HCT116 (cell line): ENCODE measurements at regions not wholly inside any gene's neighbourhood (a gene's known extent, or its start where the extent isn't known, plus 50 kb on each side); places are given as distances from the start of the nearest gene placed in this dataset.

ENCODE experiments used
- ATAC-seq: fragments of 200-7000 bp; cut with Tn5 transposase; 2 replicates; pipeline ENCODE4 v1.9.1; 2020; ENCODE audit warnings: mild to moderate bottlenecking, moderate library complexity
- BruUV-seq: library from RNA; stranded (reverse); fragments of 400-500 nt; replicated peaks from 2 replicates; lab custom pipeline; 2021; lab: Mats Ljungman, UMichigan
- CTCF ChIA-PET: fragments of 300-600 bp; sonication (Branson Sonifier 250); formaldehyde crosslinking; loops from one replicate; lab custom pipeline; 2021; ENCODE audit warnings: antibody characterized with exemption; lab: Charles Lee
- POLR2A ChIA-PET: fragments of 300-600, 350-600 bp; sonication (Branson Sonifier 250); formaldehyde crosslinking; loops from one replicate; lab custom pipeline; 2021; ENCODE audit warnings: antibody characterized with exemption; lab: Charles Lee
- RAD21 ChIA-PET, 2 experiments: fragments of 300-600 bp; sonication (Branson Sonifier 250); formaldehyde crosslinking; loops; one replicate each; lab custom pipeline; 2023; ENCODE audit warnings: low total read pairs in 2 of 2; ENCODE audit not compliant: uncharacterized antibody in 2 of 2, unreplicated experiment in 2 of 2, low non-redundant PET in 1 of 2; lab: Charles Lee
- DNase-seq: peaks from one replicate; pipeline ENCODE4 v3.0.0-alpha.2; 2010; ENCODE audit warnings: low read depth, low spot score
- H2AFZ ChIP-seq: fragments of 200-600 bp; shearing (Covaris generic), sonication (generic); 2 replicates; pipeline ENCODE4 v1.6.1; 2017; ENCODE audit warnings: low read depth, mixed run types, mixed read lengths, antibody characterized with exemption, low read length; ENCODE audit not compliant: poor library complexity, severe bottlenecking
- H3K27ac ChIP-seq: 2 replicates; pipeline ENCODE4 v1.5.1; 2012; ENCODE audit warnings: low read depth, low read length
- H3K27me3 ChIP-seq: fragments of 200-600 bp; sonication (generic); 2 replicates; pipeline ENCODE4 v1.6.1; 2016; ENCODE audit warnings: mixed run types, low read length, mixed read lengths; ENCODE audit not compliant: insufficient read depth
- H3K36me3 ChIP-seq, 2 experiments: fragments of 200-500 bp in 1 of 2; fragments of 200-600 bp in 1 of 2; sonication (Bioruptor generic) in 1 of 2; sonication (generic) in 1 of 2; 2 replicates each; pipeline versions ENCODE4 v1.5.1 to v1.6.1; 2014 to 2016; ENCODE audit warnings: low read length in 2 of 2, inconsistent platforms in 1 of 2, mixed read lengths in 1 of 2, mixed run types in 1 of 2; ENCODE audit not compliant: insufficient read depth in 2 of 2, control insufficient read depth in 1 of 2
- H3K4me1 ChIP-seq, 2 experiments: fragments of 200-600 bp in 1 of 2; sonication (generic) in 1 of 2; 2 replicates each; pipeline versions ENCODE4 v1.5.1 to v1.6.1; 2012 to 2017; ENCODE audit warnings: low read length in 2 of 2, inconsistent platforms in 1 of 2, mild to moderate bottlenecking in 1 of 2, mixed read lengths in 1 of 2, mixed run types in 1 of 2, moderate library complexity in 1 of 2; ENCODE audit not compliant: insufficient read depth in 2 of 2, control insufficient read depth in 1 of 2
- H3K4me2 ChIP-seq: fragments of 200-600 bp; sonication (generic); 2 replicates; pipeline ENCODE4 v1.6.1; 2017; ENCODE audit warnings: mixed run types, low read length, mixed read lengths
- H3K4me3 ChIP-seq, 2 experiments: fragments of 200-600 bp in 1 of 2; sonication (generic) in 1 of 2; replicated peaks in 1 of 2; 2 replicates each; pipeline ENCODE4 v1.5.1; 2011 to 2016; ENCODE audit warnings: low read length in 2 of 2, control low read depth in 1 of 2, low read depth in 1 of 2, mild to moderate bottlenecking in 1 of 2, mixed read lengths in 1 of 2, mixed run types in 1 of 2
- H3K79me2 ChIP-seq: fragments of 200-600 bp; sonication (generic); 2 replicates; pipeline ENCODE4 v1.6.1; 2017; ENCODE audit warnings: mild to moderate bottlenecking, mixed run types, low read length, moderate library complexity, mixed read lengths; ENCODE audit not compliant: insufficient read depth
- H3K9ac ChIP-seq: fragments of 200-600 bp; sonication (generic); 2 replicates; pipeline ENCODE4 v1.6.1; 2016; ENCODE audit warnings: low read length, mixed read lengths
- H3K9me2 ChIP-seq: fragments of 200-600 bp; sonication (generic), shearing (Covaris generic); 2 replicates; pipeline ENCODE4 v1.6.1; 2017; ENCODE audit warnings: mixed run types, mild to moderate bottlenecking, moderate library complexity; ENCODE audit not compliant: insufficient read depth
- H3K9me3 ChIP-seq, 2 experiments: fragments of 200-500 bp in 1 of 2; fragments of 200-600 bp in 1 of 2; sonication (Bioruptor generic) in 1 of 2; sonication (generic) in 1 of 2; 2 replicates each; pipeline ENCODE4 v1.6.1; 2014 to 2017; ENCODE audit warnings: low read length in 2 of 2, mixed read lengths in 2 of 2, inconsistent platforms in 1 of 2, low read depth in 1 of 2, mild to moderate bottlenecking in 1 of 2, mixed run types in 1 of 2, moderate library complexity in 1 of 2; ENCODE audit not compliant: control insufficient read depth in 1 of 2, insufficient read depth in 1 of 2
- H4K20me1 ChIP-seq: fragments of 200-600 bp; sonication (generic), shearing (Covaris generic); 2 replicates; pipeline ENCODE4 v1.6.1; 2017; ENCODE audit warnings: mixed run types, mild to moderate bottlenecking, moderate library complexity; ENCODE audit not compliant: insufficient read depth
- CEBPB ChIP-seq: IDR thresholded peaks from 2 replicates; pipeline ENCODE4 v1.6.1; 2012; ENCODE audit warnings: low read depth
- EGR1 ChIP-seq: IDR thresholded peaks from 2 replicates; pipeline ENCODE4 v1.6.1; 2012; ENCODE audit warnings: low read depth
- ELF1 ChIP-seq: IDR thresholded peaks from 2 replicates; pipeline ENCODE4 v1.6.1; 2012; ENCODE audit warnings: low read depth, borderline replicate concordance
- EZH2phosphoT487 ChIP-seq: fragments of 200-600 bp; IDR thresholded peaks from 2 replicates; pipeline ENCODE4 v1.6.1; 2018; ENCODE audit warnings: antibody characterized with exemption, borderline replicate concordance
- FOSL1 ChIP-seq: IDR thresholded peaks from 2 replicates; pipeline ENCODE4 v1.6.1; 2012; ENCODE audit warnings: low read depth
- JUND ChIP-seq: IDR thresholded peaks from 2 replicates; pipeline ENCODE4 v1.6.1; 2012
- POLR2AphosphoS5 ChIP-seq: IDR thresholded peaks from 2 replicates; pipeline ENCODE4 v1.6.1; 2011; ENCODE audit warnings: mild to moderate bottlenecking, low read depth, low read length, moderate library complexity
- SIN3A ChIP-seq: IDR thresholded peaks from 2 replicates; pipeline ENCODE4 v1.6.1; 2012; ENCODE audit warnings: low read depth
- SP1 ChIP-seq: IDR thresholded peaks from 2 replicates; pipeline ENCODE4 v1.6.1; 2012; ENCODE audit warnings: low read depth
- TCF7L2 ChIP-seq: IDR thresholded peaks from 2 replicates; pipeline ENCODE4 v1.7.0; 2011; ENCODE audit warnings: borderline replicate concordance, inconsistent platforms; ENCODE audit not compliant: insufficient read depth, insufficient read length; ENCODE audit errors: extremely low read depth
- ZFX ChIP-seq: fragments of 450-650 bp; IDR thresholded peaks from 2 replicates; pipeline ENCODE4 v1.6.1; 2017
- ZNF274 ChIP-seq: fragments of 200-500 bp; sonication (Bioruptor generic); IDR thresholded peaks from 2 replicates; pipeline ENCODE4 v1.6.1; 2014; ENCODE audit warnings: mild to moderate bottlenecking, low read depth, low read length, inconsistent platforms
- intact Hi-C: fragments of 100-400 bp; cut with micrococcal nuclease; formaldehyde crosslinking; loops from 2 replicates; pipeline ENCODE4 v1.10.0; 2022
- TF ChIP-seq, protein P1 (sequence below): IDR thresholded peaks from 2 replicates; pipeline ENCODE4 v1.6.1; 2012
- TF ChIP-seq, protein P2 (sequence below): IDR thresholded peaks from 2 replicates; pipeline ENCODE4 v1.6.1; 2011; ENCODE audit warnings: mild to moderate bottlenecking, low read length, moderate library complexity; ENCODE audit not compliant: insufficient replicate concordance; ENCODE audit errors: extremely low read depth
- TF ChIP-seq, protein P3 (sequence below): IDR thresholded peaks from 2 replicates; pipeline ENCODE4 v1.6.1; 2012; ENCODE audit warnings: low read depth

DNA sequence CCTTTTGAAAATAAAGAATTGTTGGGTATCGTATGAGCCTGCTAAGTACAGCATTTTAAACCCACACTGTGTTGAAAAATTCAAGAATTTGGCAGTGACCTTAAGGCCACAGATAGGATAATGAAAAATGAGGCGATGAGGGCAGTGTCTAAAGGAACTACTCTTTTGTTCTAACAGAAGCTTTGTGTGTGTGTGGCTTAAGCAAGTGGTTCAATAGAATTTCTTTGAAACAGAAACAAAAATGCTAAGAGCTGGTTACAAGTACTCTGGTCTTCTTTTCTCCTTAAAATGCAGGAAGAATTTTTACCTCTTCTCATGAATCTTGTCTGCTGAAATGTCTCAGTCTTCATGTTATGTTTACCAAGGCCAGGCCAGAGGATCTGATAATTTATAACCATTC is 279.5 kb downstream of the ZNF536 start:
- no peak overlapping the region for H3K4me2 ChIP-seq
- ChIA-PET POLR2A (no interaction called here), CTCF (no interaction called here), RAD21 (no interaction called here)
- peaks cover 16% of the 10 kb centered on the region; the same call in 1 of the 2 replicates for H3K27me3 ChIP-seq
- H3K27ac ChIP-seq, result no peak overlapping the region
- H3K4me3 ChIP-seq, result no peak overlapping the region
- DNase-seq (no peak), ATAC-seq (no peak)
- intact Hi-C loops, result loop anchor here (2.0 to 5.0 kb wide), 2 partner anchors 424 to 605 kb away; no protein-coding TSS in a partner anchor
- no peaks in the 10 kb centered on the region for H4K20me1 ChIP-seq
- no peak overlapping the region for H3K9ac ChIP-seq
- no peaks in the 10 kb centered on the region for H3K79me2 ChIP-seq
- TF ChIP-seq, protein P1, sequence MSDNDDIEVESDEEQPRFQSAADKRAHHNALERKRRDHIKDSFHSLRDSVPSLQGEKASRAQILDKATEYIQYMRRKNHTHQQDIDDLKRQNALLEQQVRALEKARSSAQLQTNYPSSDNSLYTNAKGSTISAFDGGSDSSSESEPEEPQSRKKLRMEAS, result no peak
- no peak for TF ChIP-seq SP1
- TF ChIP-seq EGR1, result no peak
- TF ChIP-seq, protein P2, sequence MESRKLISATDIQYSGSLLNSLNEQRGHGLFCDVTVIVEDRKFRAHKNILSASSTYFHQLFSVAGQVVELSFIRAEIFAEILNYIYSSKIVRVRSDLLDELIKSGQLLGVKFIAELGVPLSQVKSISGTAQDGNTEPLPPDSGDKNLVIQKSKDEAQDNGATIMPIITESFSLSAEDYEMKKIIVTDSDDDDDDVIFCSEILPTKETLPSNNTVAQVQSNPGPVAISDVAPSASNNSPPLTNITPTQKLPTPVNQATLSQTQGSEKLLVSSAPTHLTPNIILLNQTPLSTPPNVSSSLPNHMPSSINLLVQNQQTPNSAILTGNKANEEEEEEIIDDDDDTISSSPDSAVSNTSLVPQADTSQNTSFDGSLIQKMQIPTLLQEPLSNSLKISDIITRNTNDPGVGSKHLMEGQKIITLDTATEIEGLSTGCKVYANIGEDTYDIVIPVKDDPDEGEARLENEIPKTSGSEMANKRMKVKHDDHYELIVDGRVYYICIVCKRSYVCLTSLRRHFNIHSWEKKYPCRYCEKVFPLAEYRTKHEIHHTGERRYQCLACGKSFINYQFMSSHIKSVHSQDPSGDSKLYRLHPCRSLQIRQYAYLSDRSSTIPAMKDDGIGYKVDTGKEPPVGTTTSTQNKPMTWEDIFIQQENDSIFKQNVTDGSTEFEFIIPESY, result no peak
- no peak for TF ChIP-seq ZFX
- no peak for TF ChIP-seq SIN3A
- no peak for TF ChIP-seq EZH2phosphoT487
- no peak for TF ChIP-seq ZNF274
- H3K36me3 ChIP-seq, result no peaks in the 10 kb centered on the region
- H3K9me3 ChIP-seq, result no peaks in the 10 kb centered on the region
- BruUV-seq, result no TSS peak
- no peaks in the 10 kb centered on the region for H3K9me2 ChIP-seq
- H2AFZ ChIP-seq, result no peak overlapping the region
- H3K4me1 ChIP-seq, result no peaks in the 10 kb centered on the region

DNA sequence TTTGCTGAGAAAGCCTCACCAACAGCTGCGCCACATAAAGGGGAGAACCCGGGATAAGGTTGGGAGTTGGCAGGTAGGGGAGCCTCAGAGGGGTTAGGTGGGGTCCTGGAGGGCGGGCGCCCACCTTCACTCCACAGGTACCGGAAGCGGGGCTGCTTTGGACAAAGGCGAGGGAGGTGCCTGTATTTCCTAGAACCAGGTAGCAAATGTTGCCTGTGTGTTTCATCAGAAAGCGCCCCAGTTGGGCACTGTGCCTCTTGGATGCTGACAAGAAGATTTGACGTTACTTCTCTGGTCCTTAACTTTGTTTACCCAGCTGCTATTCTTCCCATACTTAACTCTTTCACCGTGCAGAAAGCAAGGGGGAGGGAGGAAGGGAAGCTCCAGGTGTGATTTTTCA is 278.9 kb downstream of the ZNF536 start:
- H3K9me2 ChIP-seq, result no peaks in the 10 kb centered on the region
- DNase-seq (no peak), ATAC-seq (no peak)
- no peak overlapping the region for H3K9ac ChIP-seq
- BruUV-seq, result no TSS peak
- intact Hi-C loops, result loop anchor here (2.0 to 5.0 kb wide), 2 partner anchors 424 to 604 kb away; no protein-coding TSS in a partner anchor
- no peak overlapping the region for H3K27ac ChIP-seq
- H3K9me3 ChIP-seq, result no peaks in the 10 kb centered on the region
- H3K36me3 ChIP-seq, result no peaks in the 10 kb centered on the region
- ChIA-PET RAD21 (no interaction called here), CTCF (no interaction called here), POLR2A (no interaction called here)
- no peaks in the 10 kb centered on the region for H3K4me1 ChIP-seq
- H2AFZ ChIP-seq, result no peak overlapping the region
- H4K20me1 ChIP-seq, result no peaks in the 10 kb centered on the region
- H3K27me3 ChIP-seq, result peaks cover 12% of the 10 kb centered on the region; the same call in 1 of the 2 replicates
- no peaks in the 10 kb centered on the region for H3K79me2 ChIP-seq
- no peak overlapping the region for H3K4me3 ChIP-seq
- H3K4me2 ChIP-seq, result no peak overlapping the region
- TF ChIP-seq, protein P3, sequence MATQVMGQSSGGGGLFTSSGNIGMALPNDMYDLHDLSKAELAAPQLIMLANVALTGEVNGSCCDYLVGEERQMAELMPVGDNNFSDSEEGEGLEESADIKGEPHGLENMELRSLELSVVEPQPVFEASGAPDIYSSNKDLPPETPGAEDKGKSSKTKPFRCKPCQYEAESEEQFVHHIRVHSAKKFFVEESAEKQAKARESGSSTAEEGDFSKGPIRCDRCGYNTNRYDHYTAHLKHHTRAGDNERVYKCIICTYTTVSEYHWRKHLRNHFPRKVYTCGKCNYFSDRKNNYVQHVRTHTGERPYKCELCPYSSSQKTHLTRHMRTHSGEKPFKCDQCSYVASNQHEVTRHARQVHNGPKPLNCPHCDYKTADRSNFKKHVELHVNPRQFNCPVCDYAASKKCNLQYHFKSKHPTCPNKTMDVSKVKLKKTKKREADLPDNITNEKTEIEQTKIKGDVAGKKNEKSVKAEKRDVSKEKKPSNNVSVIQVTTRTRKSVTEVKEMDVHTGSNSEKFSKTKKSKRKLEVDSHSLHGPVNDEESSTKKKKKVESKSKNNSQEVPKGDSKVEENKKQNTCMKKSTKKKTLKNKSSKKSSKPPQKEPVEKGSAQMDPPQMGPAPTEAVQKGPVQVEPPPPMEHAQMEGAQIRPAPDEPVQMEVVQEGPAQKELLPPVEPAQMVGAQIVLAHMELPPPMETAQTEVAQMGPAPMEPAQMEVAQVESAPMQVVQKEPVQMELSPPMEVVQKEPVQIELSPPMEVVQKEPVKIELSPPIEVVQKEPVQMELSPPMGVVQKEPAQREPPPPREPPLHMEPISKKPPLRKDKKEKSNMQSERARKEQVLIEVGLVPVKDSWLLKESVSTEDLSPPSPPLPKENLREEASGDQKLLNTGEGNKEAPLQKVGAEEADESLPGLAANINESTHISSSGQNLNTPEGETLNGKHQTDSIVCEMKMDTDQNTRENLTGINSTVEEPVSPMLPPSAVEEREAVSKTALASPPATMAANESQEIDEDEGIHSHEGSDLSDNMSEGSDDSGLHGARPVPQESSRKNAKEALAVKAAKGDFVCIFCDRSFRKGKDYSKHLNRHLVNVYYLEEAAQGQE, result no peak
- TF ChIP-seq FOSL1, result no peak
- TF ChIP-seq CEBPB, result no peak
- no peak for TF ChIP-seq JUND
- TF ChIP-seq SP1, result no peak
- no peak for TF ChIP-seq ZFX
- TF ChIP-seq EZH2phosphoT487, result no peak
- no peak for TF ChIP-seq POLR2AphosphoS5
- TF ChIP-seq TCF7L2, result no peak
- TF ChIP-seq ELF1, result no peak
